ENCODE measurements at regions not wholly inside any gene's neighbourhood (a gene's known extent, or its start where the extent isn't known, plus 50 kb on each side); places are given as distances from the start of the nearest gene placed in this dataset.

- H3K27me3 ChIP-seq (ENCODE audit: control insufficient read depth in 4 of 4, insufficient read depth in 4 of 4, low read length in 3 of 4): no peaks in the 10 kb centered on the region
- no peak overlapping the region for H3K9ac ChIP-seq (ENCODE audit: low read depth in 1 of 2, low read length in 2 of 2)
- no peak overlapping the region for H3K27ac ChIP-seq (ENCODE audit: low read depth in 1 of 2, low read length in 2 of 2)
- H3K36me3 ChIP-seq (ENCODE audit: control insufficient read depth in 4 of 4, insufficient read depth in 3 of 4, low read depth in 1 of 4, low read length in 3 of 4): no peaks in the 10 kb centered on the region
- 64% methylated on average over 2 of the region's 2 CpGs for WGBS
- no peak overlapping the region for H3K4me3 ChIP-seq (ENCODE audit: low read depth in 1 of 3, low read length in 3 of 3)
- H3K4me1 ChIP-seq (ENCODE audit: control insufficient read depth in 4 of 4, insufficient read depth in 4 of 4, low read length in 3 of 4): no peaks in the 10 kb centered on the region
- DNase-seq (ENCODE audit: low spot score): no peak
- no peaks in the 10 kb centered on the region for H3K9me3 ChIP-seq (ENCODE audit: control insufficient read depth in 4 of 4, low read length in 3 of 4)
- TF ChIP-seq FOXA2 (IDR thresholded peaks at IDR 0.05): no peak
- TF ChIP-seq ATF3 (IDR thresholded peaks at IDR 0.05): no peak
- no peak for TF ChIP-seq RAD21 (IDR thresholded peaks at IDR 0.05)
- TF ChIP-seq ZBTB33 (IDR thresholded peaks at IDR 0.05): no peak
- TF ChIP-seq JUND (IDR thresholded peaks at IDR 0.05): no peak
- no peak for TF ChIP-seq RXRA (IDR thresholded peaks at IDR 0.05)
- no peak for TF ChIP-seq CTCF (IDR thresholded peaks at IDR 0.05; ENCODE audit: low read depth, low read length, missing input control)
- no peak for TF ChIP-seq FOXA1 (IDR thresholded peaks at IDR 0.05)
- no peak for TF ChIP-seq NR2F2 (IDR thresholded peaks at IDR 0.05)
- no peak for TF ChIP-seq HNF4G (IDR thresholded peaks at IDR 0.05)
- TF ChIP-seq MAX (IDR thresholded peaks at IDR 0.05): no peak
- no peak for TF ChIP-seq YY1 (IDR thresholded peaks at IDR 0.05)
- no peak for TF ChIP-seq HNF4A (conservative IDR thresholded peaks at IDR 0.05)
- TF ChIP-seq GABPA (IDR thresholded peaks at IDR 0.05 in 1 of 2, conservative IDR thresholded peaks at IDR 0.05 in 1 of 2): no peak
- TF ChIP-seq REST (IDR thresholded peaks at IDR 0.05): no peak
- no peak for TF ChIP-seq EGR1 (IDR thresholded peaks at IDR 0.05; ENCODE audit: low read depth in 2 of 2)
- no peak for TF ChIP-seq SP1 (IDR thresholded peaks at IDR 0.05)
- TF ChIP-seq TAF1 (conservative IDR thresholded peaks at IDR 0.05): no peak
Observed at GRCh38 chr2:175516555-175516954, 335.0 kb upstream of the ATP5MC3 start.
